Coronary artery (tissue), 2 donors: ENCODE measurements at regions not wholly inside any gene's neighbourhood (a gene's known extent, or its start where the extent isn't known, plus 50 kb on each side); places are given as distances from the start of the nearest gene placed in this dataset.

Experiments
- DNase-seq: peaks from one replicate; pipeline ENCODE4 v3.0.0-alpha.2; 2017; ENCODE audit warnings: low spot score
- H3K27ac ChIP-seq, 2 donors: fragments of 200-600 bp; sonication (generic); one replicate each; pipeline ENCODE4 v1.5.1; 2016 to 2019
- H3K4me3 ChIP-seq: fragments of 200-600 bp; sonication (generic); 2 replicates; pipeline ENCODE4 v1.5.1; 2016; ENCODE audit warnings: mild to moderate bottlenecking, moderate library complexity
- TF ChIP-seq, protein P1 (sequence below): fragments of 200-600 bp; sonication (generic); IDR thresholded peaks from one replicate; pipeline ENCODE4 v1.5.1; 2019; ENCODE audit warnings: antibody characterized with exemption

DNA sequence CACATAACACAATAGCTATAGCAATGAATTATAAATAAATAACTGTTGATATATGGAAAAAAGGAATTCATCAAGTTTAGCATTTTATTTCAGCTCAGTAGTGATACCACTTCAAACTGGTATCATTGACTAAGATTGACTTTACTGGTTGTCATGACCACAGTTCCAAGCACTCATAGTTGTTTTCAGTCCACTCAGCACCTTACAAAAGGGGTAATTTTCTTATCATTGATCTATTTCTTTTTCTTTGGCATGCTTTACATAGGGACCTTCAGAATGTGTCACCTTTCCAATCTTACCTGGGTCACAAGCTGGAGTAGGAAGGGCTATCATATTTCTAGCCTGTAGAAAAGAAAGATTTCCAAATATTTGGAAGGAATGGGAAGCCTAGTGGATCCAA lies 275.5 kb upstream of the TMEM229A start:
- TF ChIP-seq, protein P1, sequence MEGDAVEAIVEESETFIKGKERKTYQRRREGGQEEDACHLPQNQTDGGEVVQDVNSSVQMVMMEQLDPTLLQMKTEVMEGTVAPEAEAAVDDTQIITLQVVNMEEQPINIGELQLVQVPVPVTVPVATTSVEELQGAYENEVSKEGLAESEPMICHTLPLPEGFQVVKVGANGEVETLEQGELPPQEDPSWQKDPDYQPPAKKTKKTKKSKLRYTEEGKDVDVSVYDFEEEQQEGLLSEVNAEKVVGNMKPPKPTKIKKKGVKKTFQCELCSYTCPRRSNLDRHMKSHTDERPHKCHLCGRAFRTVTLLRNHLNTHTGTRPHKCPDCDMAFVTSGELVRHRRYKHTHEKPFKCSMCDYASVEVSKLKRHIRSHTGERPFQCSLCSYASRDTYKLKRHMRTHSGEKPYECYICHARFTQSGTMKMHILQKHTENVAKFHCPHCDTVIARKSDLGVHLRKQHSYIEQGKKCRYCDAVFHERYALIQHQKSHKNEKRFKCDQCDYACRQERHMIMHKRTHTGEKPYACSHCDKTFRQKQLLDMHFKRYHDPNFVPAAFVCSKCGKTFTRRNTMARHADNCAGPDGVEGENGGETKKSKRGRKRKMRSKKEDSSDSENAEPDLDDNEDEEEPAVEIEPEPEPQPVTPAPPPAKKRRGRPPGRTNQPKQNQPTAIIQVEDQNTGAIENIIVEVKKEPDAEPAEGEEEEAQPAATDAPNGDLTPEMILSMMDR, result no peak
- no peak for DNase-seq
- Histone ChIP-seq H3K27ac (no peak overlapping the region), H3K4me3 (no peak overlapping the region)

DNA sequence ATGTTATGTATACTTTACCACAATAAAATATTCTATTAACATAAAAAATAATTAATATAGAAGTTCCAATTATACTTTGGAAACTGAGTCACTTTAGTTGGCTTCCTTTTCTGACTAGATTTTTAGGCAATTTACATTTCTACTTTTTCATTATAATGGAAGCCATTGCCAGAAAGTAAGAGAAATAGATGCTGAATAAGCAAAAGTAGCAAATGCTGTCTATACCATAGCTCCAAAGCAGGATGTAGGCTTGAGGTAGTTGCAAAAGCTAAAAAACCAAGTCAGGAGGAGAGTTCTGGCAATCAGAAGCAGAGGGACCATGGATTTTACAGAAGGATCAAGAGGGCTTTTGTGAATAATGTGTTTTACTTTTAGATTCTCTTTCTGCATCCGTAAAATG lies 262.4 kb upstream of the TMEM229A start:
- Histone ChIP-seq H3K4me3 (no peak overlapping the region), H3K27ac (no peak overlapping the region)
- TF ChIP-seq, protein P1, result no peak
- no peak for DNase-seq

DNA sequence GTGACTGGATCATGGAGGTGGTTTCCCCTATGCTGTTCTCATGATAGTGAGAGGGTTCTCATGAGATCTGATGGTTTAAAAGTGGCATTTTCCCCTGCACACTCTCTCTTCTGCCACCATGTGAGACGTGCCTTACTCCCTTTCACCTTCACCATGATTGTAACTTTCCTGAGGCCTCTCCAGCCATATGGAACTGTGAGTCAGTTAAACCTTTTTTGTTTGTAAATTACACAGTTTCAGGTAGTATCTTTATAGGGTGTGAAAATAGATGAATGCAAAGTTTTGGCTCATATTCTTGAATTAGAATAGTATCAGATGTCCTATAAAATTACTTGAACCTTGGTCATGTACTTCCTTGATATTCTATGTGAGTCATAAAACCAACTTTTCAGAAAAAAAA lies 252.1 kb upstream of the TMEM229A start:
- DNase-seq, result no peak
- Histone ChIP-seq H3K27ac (no peak overlapping the region), H3K4me3 (no peak overlapping the region)
- TF ChIP-seq, protein P1, result no peak

DNA sequence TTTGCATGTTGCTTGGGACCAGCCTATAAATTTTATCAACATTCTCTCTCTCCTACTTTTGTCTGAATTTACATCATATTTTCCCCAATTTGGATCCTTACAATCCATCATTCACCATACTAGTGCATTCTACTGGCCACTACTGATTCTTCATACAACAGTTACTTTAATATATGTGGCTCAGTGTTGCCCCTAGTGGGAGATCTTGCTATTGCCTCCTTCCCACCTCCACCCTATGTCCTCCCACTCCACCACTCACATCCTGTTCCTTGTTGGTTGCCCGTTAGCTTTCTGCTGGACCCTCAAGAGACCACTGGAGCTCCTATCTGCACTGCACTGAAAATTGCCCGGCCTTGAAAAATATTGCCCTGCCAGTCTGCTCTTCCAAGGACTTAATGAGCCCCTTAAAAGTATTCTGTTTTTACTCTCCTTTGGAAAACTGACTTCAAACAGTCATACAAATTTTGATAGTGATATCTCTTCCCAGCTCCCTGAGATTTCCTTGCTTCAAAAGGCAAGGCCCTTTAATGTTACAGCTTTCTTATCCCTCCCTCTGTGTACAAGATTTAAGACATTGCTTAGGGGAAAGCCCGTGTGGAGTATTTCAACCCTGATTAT lies 243.2 kb upstream of the TMEM229A start:
- H3K4me3 ChIP-seq, result no peak overlapping the region
- no peak for DNase-seq
- H3K27ac ChIP-seq, result no peak overlapping the region
- TF ChIP-seq, protein P1, result no peak

DNA sequence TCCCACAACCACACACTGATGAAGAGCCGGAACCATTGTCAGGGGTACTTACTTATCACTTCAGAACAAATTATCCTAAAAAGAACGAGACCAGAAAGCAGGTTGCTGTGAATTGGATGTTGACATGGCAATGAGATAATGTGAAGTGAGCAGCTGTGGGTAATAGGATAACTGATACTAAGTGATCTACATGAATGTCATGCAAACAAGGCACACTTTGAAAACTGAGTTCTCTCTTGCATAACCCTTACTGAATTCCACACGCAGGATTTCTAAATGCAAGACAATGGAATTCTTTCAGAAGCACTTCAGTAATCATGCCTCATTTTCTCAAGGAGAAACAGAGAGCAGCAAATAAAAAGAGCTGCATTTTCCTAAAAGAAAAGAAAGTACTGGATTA lies 242.5 kb upstream of the TMEM229A start:
- H3K4me3 ChIP-seq, result no peak overlapping the region
- DNase-seq, result no peak
- H3K27ac ChIP-seq, result no peak overlapping the region
- TF ChIP-seq, protein P1, result no peak

DNA sequence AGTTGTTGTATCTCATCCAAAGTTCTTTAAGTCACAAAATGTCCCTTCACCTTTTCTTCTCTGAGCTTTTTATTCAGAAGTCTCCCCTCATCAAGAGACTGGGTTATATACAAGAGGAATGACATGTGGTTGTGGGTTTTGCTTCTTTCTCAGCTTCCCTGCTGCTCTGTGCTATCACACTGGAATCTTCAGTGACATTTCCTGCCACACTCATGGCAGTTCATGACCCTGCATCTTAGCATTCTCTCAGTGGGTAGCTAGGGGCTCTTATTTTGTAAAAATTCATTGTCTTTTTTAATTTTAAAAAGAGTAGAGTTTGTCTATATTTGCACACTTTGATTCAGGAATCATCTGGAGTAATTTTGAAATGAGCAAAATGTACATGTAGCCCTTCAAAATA lies 236.9 kb upstream of the TMEM229A start:
- TF ChIP-seq, protein P1, result no peak
- H3K27ac ChIP-seq, result no peak overlapping the region
- no peak for DNase-seq
- H3K4me3 ChIP-seq, result no peak overlapping the region

DNA sequence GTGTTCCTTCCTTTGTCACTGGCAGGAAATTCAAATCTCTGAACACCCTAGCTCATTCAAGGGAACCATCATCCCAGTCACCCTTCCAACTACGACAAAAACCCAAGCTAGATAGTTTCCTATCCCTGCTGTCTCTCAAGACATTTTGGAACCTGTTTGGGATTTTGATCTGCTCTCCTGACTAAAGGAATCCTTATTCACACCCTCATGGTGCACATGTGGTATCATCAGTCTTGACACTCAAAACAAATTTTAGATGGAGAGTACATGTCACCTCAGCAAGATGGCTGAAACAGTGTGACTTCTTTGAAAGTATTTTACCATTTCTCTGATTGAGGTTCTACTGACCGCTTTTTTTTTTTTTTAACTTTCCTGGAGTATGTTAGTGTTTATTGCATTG lies 234.3 kb upstream of the TMEM229A start:
- TF ChIP-seq, protein P1, result no peak
- no peak overlapping the region for H3K4me3 ChIP-seq

More for the DNA sequence above, 234.3 kb upstream of the TMEM229A start:
- no peak for DNase-seq
- no peak overlapping the region for H3K27ac ChIP-seq
